Kidney (tissue), 13 donors: ENCODE measurements at regions not wholly inside any gene's neighbourhood (a gene's known extent, or its start where the extent isn't known, plus 50 kb on each side); places are given as distances from the start of the nearest gene placed in this dataset.

Source experiments
- DNase-seq, 5 donors: peaks; one replicate each; pipeline ENCODE4 v3.0.0-alpha.2; 2013 to 2020
- FAIRE-seq: peaks from 2 replicates; lab custom pipeline; 2012; peaks lifted over from hg19 to GRCh38; lab: Jason Lieb, UNC
- H3K27ac ChIP-seq, 2 donors: one replicate each; pipeline ENCODE4 v1.7.0; 2013; ENCODE audit warnings: low read depth in 2 of 2, low read length in 2 of 2, inconsistent platforms in 1 of 2
- H3K27me3 ChIP-seq: one replicate; pipeline ENCODE4 v1.7.1; 2013; ENCODE audit warnings: low read length, inconsistent platforms; ENCODE audit not compliant: control insufficient read depth, insufficient read depth
- H3K36me3 ChIP-seq, 3 donors: one replicate each; pipeline versions ENCODE4 v1.7.0 to v1.7.1; 2013; ENCODE audit warnings: low read length in 3 of 3, control low read depth in 1 of 3, inconsistent platforms in 1 of 3; ENCODE audit not compliant: insufficient read depth in 3 of 3, control insufficient read depth in 2 of 3
- H3K4me1 ChIP-seq, 3 donors: one replicate each; pipeline versions ENCODE4 v1.7.0 to v1.7.1; 2013; ENCODE audit warnings: low read length in 3 of 3, inconsistent platforms in 1 of 3, low read depth in 1 of 3; ENCODE audit not compliant: control insufficient read depth in 2 of 3, insufficient read depth in 2 of 3
- H3K4me3 ChIP-seq, 3 donors: one replicate each; pipeline versions ENCODE4 v1.7.0 to v1.8.1; 2013; ENCODE audit warnings: low read length in 3 of 3, control low read depth in 1 of 3, inconsistent platforms in 1 of 3
- H3K9ac ChIP-seq, 3 donors: one replicate each; pipeline versions ENCODE4 v1.7.0 to v1.7.1; 2013; ENCODE audit warnings: low read length in 3 of 3, control low read depth in 1 of 3, inconsistent platforms in 1 of 3
- H3K9me3 ChIP-seq, 3 donors: one replicate each; pipeline versions ENCODE4 v1.7.0 to v1.7.1; 2013; ENCODE audit warnings: low read length in 3 of 3, control low read depth in 1 of 3, inconsistent platforms in 1 of 3; ENCODE audit not compliant: control insufficient read depth in 2 of 3, insufficient read depth in 1 of 3
- intact Hi-C: fragments of 100-400 bp; cut with DNase I; formaldehyde crosslinking; loops from one replicate; pipeline ENCODE4 v1.11.1; 2022
- TF ChIP-seq, protein P1 (sequence below): IDR thresholded peaks from 3 replicates; pipeline ENCODE4 v1.5.1; 2012; ENCODE audit warnings: mild to moderate bottlenecking, moderate library complexity, borderline replicate concordance; ENCODE audit not compliant: insufficient read depth; ENCODE audit errors: extremely low read depth
- donor health status: control.
- donor health status: control.
- donor health status: control.
- donor health status: control.
- donor health status: control.
- donor health status: DM: yes; HTN: yes; CAD: no.
- donor health status: Normal renal cell carcinoma (clear cell type).

GRCh38 chr2:88355486-88355885, 97.0 kb downstream of the FOXI3 start:
- no peaks in the 10 kb centered on the region for H3K27me3 ChIP-seq
- FAIRE-seq (no peak), DNase-seq (no peak)
- no peaks in the 10 kb centered on the region for H3K36me3 ChIP-seq
- intact Hi-C loops, result no loop called here
- H3K4me3 ChIP-seq, result no peak overlapping the region
- H3K4me1 ChIP-seq, result peaks cover 0 to 2% (median 0%) of the 10 kb centered on the region in 3 donors
- no peak overlapping the region for H3K27ac ChIP-seq
- H3K9me3 ChIP-seq, result no peaks in the 10 kb centered on the region
- TF ChIP-seq, protein P1, sequence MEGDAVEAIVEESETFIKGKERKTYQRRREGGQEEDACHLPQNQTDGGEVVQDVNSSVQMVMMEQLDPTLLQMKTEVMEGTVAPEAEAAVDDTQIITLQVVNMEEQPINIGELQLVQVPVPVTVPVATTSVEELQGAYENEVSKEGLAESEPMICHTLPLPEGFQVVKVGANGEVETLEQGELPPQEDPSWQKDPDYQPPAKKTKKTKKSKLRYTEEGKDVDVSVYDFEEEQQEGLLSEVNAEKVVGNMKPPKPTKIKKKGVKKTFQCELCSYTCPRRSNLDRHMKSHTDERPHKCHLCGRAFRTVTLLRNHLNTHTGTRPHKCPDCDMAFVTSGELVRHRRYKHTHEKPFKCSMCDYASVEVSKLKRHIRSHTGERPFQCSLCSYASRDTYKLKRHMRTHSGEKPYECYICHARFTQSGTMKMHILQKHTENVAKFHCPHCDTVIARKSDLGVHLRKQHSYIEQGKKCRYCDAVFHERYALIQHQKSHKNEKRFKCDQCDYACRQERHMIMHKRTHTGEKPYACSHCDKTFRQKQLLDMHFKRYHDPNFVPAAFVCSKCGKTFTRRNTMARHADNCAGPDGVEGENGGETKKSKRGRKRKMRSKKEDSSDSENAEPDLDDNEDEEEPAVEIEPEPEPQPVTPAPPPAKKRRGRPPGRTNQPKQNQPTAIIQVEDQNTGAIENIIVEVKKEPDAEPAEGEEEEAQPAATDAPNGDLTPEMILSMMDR, result no peak
- H3K9ac ChIP-seq, result no peak overlapping the region

DNA sequence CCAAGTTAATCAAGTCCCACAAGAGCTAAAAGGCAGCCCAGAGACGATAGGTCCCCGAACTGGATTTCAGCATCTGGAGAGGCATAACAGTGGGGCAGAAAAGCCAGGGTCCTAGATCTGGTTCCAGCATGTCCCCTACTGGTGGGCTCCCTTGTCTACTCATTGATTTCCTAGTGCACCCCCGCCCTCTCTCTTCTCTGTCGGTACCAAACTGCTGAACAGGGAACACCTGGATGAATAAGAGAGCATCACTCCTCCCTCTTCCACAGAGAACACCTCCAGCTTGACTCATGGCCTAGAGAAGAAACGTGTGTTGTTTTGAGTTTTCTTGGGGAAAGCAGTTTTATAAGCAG, 101.3 kb downstream of the FOXI3 start:
- FAIRE-seq, result no peak
- no peak overlapping the region for H3K4me3 ChIP-seq
- H3K9me3 ChIP-seq, result no peaks in the 10 kb centered on the region

DNA sequence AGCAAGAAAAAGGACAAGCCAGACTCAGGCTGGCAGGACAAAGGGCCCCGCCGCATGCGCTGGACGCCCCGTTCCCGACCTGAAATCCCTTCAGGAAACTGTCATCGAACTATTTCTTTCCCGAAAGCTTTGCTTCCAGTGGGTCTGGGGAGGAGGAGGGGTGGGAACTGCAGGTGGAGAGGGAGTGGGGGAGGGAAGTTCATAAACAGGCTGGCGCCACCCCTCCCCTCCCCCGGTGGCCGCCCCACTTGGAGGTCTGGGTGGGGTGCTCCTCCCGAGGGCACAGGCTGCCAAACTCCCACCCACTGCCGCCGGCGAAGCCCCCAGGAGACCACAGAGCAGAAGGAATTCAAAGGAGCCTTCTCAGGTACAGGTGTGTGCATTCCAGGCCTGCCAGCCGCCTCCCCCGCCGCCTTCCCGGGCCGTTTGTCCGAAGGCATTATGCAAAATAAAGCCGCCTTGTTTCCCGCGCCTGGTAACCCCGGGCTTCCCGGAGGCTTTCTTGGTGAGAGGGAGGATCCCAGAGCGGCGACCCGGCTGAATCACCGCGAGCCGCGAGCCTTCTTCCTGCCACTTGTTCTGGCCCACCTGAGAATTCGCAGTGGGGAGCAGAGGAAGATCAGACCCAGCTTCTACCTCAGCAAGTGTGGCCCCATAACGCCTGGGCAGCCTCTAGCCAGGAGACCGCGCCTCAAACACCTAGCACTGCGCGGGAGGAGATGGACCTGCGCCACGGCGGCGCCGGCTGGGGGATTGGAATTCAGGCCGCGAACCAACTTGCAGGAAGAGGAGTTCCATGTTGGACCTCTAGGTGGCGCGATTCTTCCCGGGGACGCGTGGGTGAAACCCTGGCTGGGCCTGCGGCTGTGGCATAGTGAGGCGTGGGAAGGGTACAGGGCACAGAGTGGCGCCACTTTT, 101.9 kb downstream of the FOXI3 start:
- Histone ChIP-seq H3K36me3 (no peaks in the 10 kb centered on the region), H3K9me3 (no peaks in the 10 kb centered on the region), H3K4me1 (peaks cover 0 to 2% (median 0%) of the 10 kb centered on the region in 3 donors), H3K4me3 (peak overlapping the region in 2 of 3 donors; percentile 16 to 25), H3K9ac (no peak overlapping the region), H3K27me3 (no peaks in the 10 kb centered on the region), H3K27ac (no peak overlapping the region)
- DNase-seq, result peak; percentile 68 to 80 (median 74)
- intact Hi-C loops, result no loop called here
- no peak for FAIRE-seq
- TF ChIP-seq, protein P1, result peak; percentile 32

More for the DNA sequence above, 101.3 kb downstream of the FOXI3 start:
- Histone ChIP-seq H3K9ac (no peak overlapping the region), H3K27me3 (no peaks in the 10 kb centered on the region), H3K4me1 (peaks cover 0 to 2% (median 0%) of the 10 kb centered on the region in 3 donors), H3K27ac (no peak overlapping the region), H3K36me3 (no peaks in the 10 kb centered on the region)
- TF ChIP-seq, protein P1, result no peak
- DNase-seq, result peak in 1 of 5 donors; percentile 12
- intact Hi-C loops, result no loop called here
